Mesendoderm (in vitro differentiated cells): ENCODE measurements at regions not wholly inside any gene's neighbourhood (a gene's known extent, or its start where the extent isn't known, plus 50 kb on each side); places are given as distances from the start of the nearest gene placed in this dataset.

Source experiments
- DNase-seq: peaks from one replicate; pipeline ENCODE4 v3.0.0; 2013
- H2AK5ac ChIP-seq: 2 replicates; pipeline ENCODE4 v1.6.1; 2013; ENCODE audit warnings: low read length, inconsistent platforms
- H2BK120ac ChIP-seq: 2 replicates; pipeline ENCODE4 v1.6.1; 2013; ENCODE audit warnings: low read depth, mild to moderate bottlenecking, low read length, moderate library complexity, mixed read lengths
- H2BK15ac ChIP-seq: replicated peaks from 2 replicates; pipeline ENCODE4 v1.6.1; 2013; ENCODE audit warnings: low read depth, mild to moderate bottlenecking, moderate library complexity
- H2BK5ac ChIP-seq: 2 replicates; pipeline ENCODE4 v1.6.1; 2013; ENCODE audit warnings: low read length, inconsistent platforms
- H3K18ac ChIP-seq: 2 replicates; pipeline ENCODE4 v1.6.1; 2013; ENCODE audit warnings: mild to moderate bottlenecking, low read length, mixed read lengths
- H3K23ac ChIP-seq: one replicate; pipeline ENCODE4 v1.6.1; 2013; ENCODE audit warnings: low read length
- H3K27ac ChIP-seq: 2 replicates; pipeline ENCODE4 v1.5.1; 2013; ENCODE audit warnings: low read depth, mild to moderate bottlenecking, inconsistent platforms, low read length, moderate library complexity
- H3K27me3 ChIP-seq: 2 replicates; pipeline ENCODE4 v1.6.1; 2013; ENCODE audit warnings: low read length, control low read depth, mild to moderate bottlenecking, inconsistent platforms; ENCODE audit not compliant: insufficient read depth, poor library complexity
- H3K36me3 ChIP-seq: 2 replicates; pipeline ENCODE4 v1.6.1; 2013; ENCODE audit warnings: low read length, inconsistent platforms; ENCODE audit not compliant: control insufficient read depth, insufficient read depth
- H3K4ac ChIP-seq: one replicate; pipeline ENCODE4 v1.6.1; 2013; ENCODE audit warnings: low read depth, mild to moderate bottlenecking, low read length, moderate library complexity
- H3K4me1 ChIP-seq: 2 replicates; pipeline ENCODE4 v1.6.1; 2013; ENCODE audit warnings: low read depth, low read length, inconsistent platforms; ENCODE audit not compliant: control insufficient read depth
- H3K4me2 ChIP-seq: 2 replicates; pipeline ENCODE4 v1.6.1; 2013; ENCODE audit warnings: low read length
- H3K4me3 ChIP-seq: 2 replicates; pipeline ENCODE4 v1.5.1; 2013; ENCODE audit warnings: mild to moderate bottlenecking, low read length
- H3K56ac ChIP-seq: one replicate; pipeline ENCODE4 v1.6.1; 2013; ENCODE audit warnings: low read length
- H3K79me1 ChIP-seq: 2 replicates; pipeline ENCODE4 v1.6.1; 2013; ENCODE audit warnings: low read length, inconsistent platforms
- H3K79me2 ChIP-seq: 2 replicates; pipeline ENCODE4 v1.6.1; 2013; ENCODE audit warnings: mild to moderate bottlenecking, low read length; ENCODE audit not compliant: control insufficient read depth, insufficient read depth
- H3K9ac ChIP-seq: 2 replicates; pipeline ENCODE4 v1.6.1; 2013; ENCODE audit warnings: low read length, inconsistent platforms
- H4K5ac ChIP-seq: one replicate; pipeline ENCODE4 v1.6.1; 2013; ENCODE audit warnings: low read length
- H4K8ac ChIP-seq: one replicate; pipeline ENCODE4 v1.6.1; 2013; ENCODE audit warnings: low read depth, mild to moderate bottlenecking, control low read depth, low read length, moderate library complexity
- WGBS: extraction: QIAGEN DNeasy Blood & Tissue Kit; methylation state at CpG from one replicate; pipeline ENCODE4 v1.1.7; 2013; ENCODE audit warnings: low lambda C conversion rate, missing lambda C conversion rate; ENCODE audit not compliant: insufficient coverage; ENCODE audit errors: extremely low coverage; 5-methylcytosine and 5-hydroxymethylcytosine counted together

GRCh38 chr18:78072375-78072774 is 822.7 kb downstream of the GALR1 start:
- Histone ChIP-seq H3K18ac (no peak overlapping the region), H3K27me3 (no peaks in the 10 kb centered on the region), H2AK5ac (no peak overlapping the region), H4K5ac (no peak overlapping the region), H3K4me3 (no peak overlapping the region), H3K27ac (no peak overlapping the region), H3K79me2 (no peaks in the 10 kb centered on the region), H2BK5ac (no peak overlapping the region), H2BK15ac (no peak overlapping the region), H3K9ac (no peak overlapping the region), H3K4me2 (no peak overlapping the region), H3K4me1 (no peaks in the 10 kb centered on the region), H3K79me1 (no peaks in the 10 kb centered on the region), H3K56ac (no peak overlapping the region), H3K23ac (no peak overlapping the region), H3K4ac (no peak overlapping the region), H4K8ac (no peak overlapping the region), H3K36me3 (no peaks in the 10 kb centered on the region), H2BK120ac (no peak overlapping the region)
- no CpG with 5 or more reads among the region's 14 CpGs for WGBS
- no peak for DNase-seq

GRCh38 chr18:78073275-78073674 is 823.6 kb downstream of the GALR1 start:
- H2BK120ac ChIP-seq = no peak overlapping the region
- WGBS = no CpG with 5 or more reads among the region's 5 CpGs

DNA sequence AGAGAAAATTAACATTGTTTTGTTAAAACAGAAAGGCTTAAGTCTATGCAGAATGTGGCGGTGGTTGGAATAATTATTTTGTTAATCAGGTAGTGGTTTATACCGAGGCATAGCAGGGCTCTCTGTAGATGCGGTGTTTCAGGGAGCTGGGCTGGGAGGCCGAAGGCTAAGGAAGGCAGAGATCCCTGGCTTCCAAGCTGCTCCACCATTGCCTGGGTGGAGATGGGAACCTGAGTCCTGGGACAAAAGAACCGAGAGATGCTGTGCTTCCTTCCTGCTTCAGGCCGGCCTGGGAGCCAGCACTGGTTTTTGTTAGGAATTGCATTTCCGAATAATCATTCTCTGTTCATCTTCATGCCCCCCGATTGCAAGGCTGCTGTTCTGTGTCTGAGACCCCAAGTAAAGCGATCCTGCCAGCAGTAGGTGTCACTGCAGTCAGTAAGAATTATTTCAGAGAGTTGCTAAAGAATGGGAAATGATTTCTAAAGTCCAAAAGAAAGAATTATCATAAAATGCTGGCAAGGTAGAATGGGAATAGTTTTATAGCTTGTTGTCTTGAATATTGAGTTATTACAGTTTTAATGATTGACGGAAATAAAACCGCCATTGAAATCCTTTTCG is 824.9 kb downstream of the GALR1 start:
- H2BK5ac ChIP-seq = no peak overlapping the region
- no peak overlapping the region for H3K27ac ChIP-seq
- no peak for DNase-seq
- no peaks in the 10 kb centered on the region for H3K79me2 ChIP-seq
- H3K36me3 ChIP-seq = no peaks in the 10 kb centered on the region
- no peak overlapping the region for H2BK120ac ChIP-seq
- no peaks in the 10 kb centered on the region for H3K27me3 ChIP-seq
- no peak overlapping the region for H2BK15ac ChIP-seq
- H3K23ac ChIP-seq = no peak overlapping the region
- no peak overlapping the region for H3K18ac ChIP-seq
- no peak overlapping the region for H3K4ac ChIP-seq
- H3K4me1 ChIP-seq = no peaks in the 10 kb centered on the region
- H4K5ac ChIP-seq = no peak overlapping the region
- H3K4me3 ChIP-seq = no peak overlapping the region
- H3K9ac ChIP-seq = no peak overlapping the region
- H3K4me2 ChIP-seq = no peak overlapping the region
- H4K8ac ChIP-seq = no peak overlapping the region
- H2AK5ac ChIP-seq = no peak overlapping the region
- H3K79me1 ChIP-seq = no peaks in the 10 kb centered on the region
- no CpG with 5 or more reads among the region's 12 CpGs for WGBS
- no peak overlapping the region for H3K56ac ChIP-seq

More at GRCh38 chr18:78073275-78073674, 823.6 kb downstream of the GALR1 start:
- Histone ChIP-seq H3K36me3 (no peaks in the 10 kb centered on the region), H2BK15ac (no peak overlapping the region), H3K27me3 (no peaks in the 10 kb centered on the region), H3K4me2 (no peak overlapping the region), H3K9ac (no peak overlapping the region), H2AK5ac (no peak overlapping the region), H3K23ac (no peak overlapping the region), H3K4me3 (no peak overlapping the region), H4K8ac (no peak overlapping the region), H3K4ac (no peak overlapping the region), H3K18ac (no peak overlapping the region), H3K56ac (no peak overlapping the region), H3K4me1 (no peaks in the 10 kb centered on the region), H3K27ac (no peak overlapping the region), H3K79me2 (no peaks in the 10 kb centered on the region), H2BK5ac (no peak overlapping the region), H4K5ac (no peak overlapping the region), H3K79me1 (no peaks in the 10 kb centered on the region)
- DNase-seq = peak; percentile 13

DNA sequence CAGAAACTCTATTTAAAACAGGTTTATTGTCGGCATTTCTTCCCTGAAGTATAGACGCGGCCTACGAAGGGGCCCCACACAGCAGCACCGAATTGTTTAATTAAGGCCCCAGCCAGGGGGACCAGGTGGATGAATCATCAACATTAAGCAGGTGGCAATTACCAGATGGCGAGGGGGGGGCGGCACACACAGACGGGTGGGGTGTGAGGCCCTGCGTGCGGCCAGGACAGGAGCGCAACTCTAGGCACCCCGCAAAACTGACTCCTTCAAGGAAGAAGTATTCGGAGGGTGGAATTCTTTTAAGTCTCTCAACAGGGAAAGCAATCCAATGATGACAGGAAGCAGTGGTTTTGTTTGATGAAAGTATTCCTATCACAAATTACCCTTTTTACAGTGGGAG is 830.4 kb downstream of the GALR1 start:
- Histone ChIP-seq H3K79me2 (no peaks in the 10 kb centered on the region), H3K27me3 (no peaks in the 10 kb centered on the region), H2BK15ac (no peak overlapping the region), H4K5ac (no peak overlapping the region), H3K4me3 (no peak overlapping the region), H2BK5ac (no peak overlapping the region), H2AK5ac (no peak overlapping the region), H2BK120ac (no peak overlapping the region), H3K79me1 (no peaks in the 10 kb centered on the region), H3K4me1 (no peaks in the 10 kb centered on the region), H3K36me3 (no peaks in the 10 kb centered on the region), H3K9ac (no peak overlapping the region), H3K27ac (no peak overlapping the region), H3K4ac (no peak overlapping the region), H4K8ac (no peak overlapping the region), H3K56ac (no peak overlapping the region), H3K23ac (no peak overlapping the region), H3K18ac (no peak overlapping the region), H3K4me2 (no peak overlapping the region)
- DNase-seq = no peak
- no CpG with 5 or more reads among the region's 13 CpGs for WGBS

DNA sequence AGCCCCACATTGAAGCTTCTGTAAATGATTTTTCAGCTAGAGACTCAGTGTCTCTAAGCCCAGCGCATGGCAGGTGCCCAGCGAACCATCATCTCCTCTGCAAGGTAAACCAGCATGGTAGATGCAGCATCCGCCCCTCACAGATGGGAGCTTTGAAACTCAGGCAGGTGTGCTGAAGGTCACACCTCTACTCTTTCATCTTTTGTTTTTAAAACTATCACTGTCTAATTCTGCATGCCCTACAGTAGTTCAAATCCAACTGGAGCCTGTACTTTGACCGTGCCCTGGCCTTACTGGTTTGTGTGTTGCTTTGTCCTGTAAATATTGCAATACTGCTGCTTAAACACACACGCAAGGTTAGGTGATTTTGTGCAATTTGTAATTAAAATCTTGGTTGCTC is 831.1 kb downstream of the GALR1 start:
- Histone ChIP-seq H2AK5ac (no peak overlapping the region), H3K79me2 (no peaks in the 10 kb centered on the region), H4K8ac (no peak overlapping the region), H3K9ac (no peak overlapping the region), H3K36me3 (no peaks in the 10 kb centered on the region), H3K27ac (no peak overlapping the region), H2BK5ac (no peak overlapping the region), H3K56ac (no peak overlapping the region), H3K4me2 (no peak overlapping the region), H3K4ac (no peak overlapping the region), H3K4me1 (no peaks in the 10 kb centered on the region), H3K18ac (no peak overlapping the region), H3K27me3 (no peaks in the 10 kb centered on the region), H3K79me1 (no peaks in the 10 kb centered on the region), H2BK15ac (no peak overlapping the region), H3K4me3 (no peak overlapping the region), H4K5ac (no peak overlapping the region), H3K23ac (no peak overlapping the region), H2BK120ac (no peak overlapping the region)
- DNase-seq = no peak
- no CpG with 5 or more reads among the region's 5 CpGs for whole genome bisulfite sequencing

DNA sequence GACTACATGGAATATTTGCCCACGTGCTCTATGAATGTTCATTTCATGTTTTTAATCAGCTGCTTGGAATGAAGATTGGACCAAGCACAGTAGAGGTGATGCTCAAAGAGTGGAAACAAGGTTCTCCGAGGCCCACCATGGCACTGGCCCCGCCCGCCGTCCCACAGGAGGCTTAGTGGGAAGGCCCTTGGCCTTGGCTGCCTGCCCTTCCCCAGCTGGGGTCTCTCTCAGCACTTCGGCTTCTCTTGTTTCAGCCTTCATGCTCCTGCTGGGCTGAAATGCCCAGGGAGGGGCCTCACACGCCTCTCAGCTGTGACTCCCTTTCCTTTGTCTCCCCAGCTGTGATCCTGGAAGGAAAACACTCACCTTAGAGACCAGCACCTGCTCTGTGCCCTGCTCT is 833.2 kb downstream of the GALR1 start:
- no peak overlapping the region for H4K5ac ChIP-seq
- no peak overlapping the region for H3K18ac ChIP-seq
- H3K27me3 ChIP-seq = no peaks in the 10 kb centered on the region
- no peak overlapping the region for H3K9ac ChIP-seq
- WGBS = no CpG with 5 or more reads among the region's 7 CpGs
- H3K23ac ChIP-seq = no peak overlapping the region
- H3K4me3 ChIP-seq = no peak overlapping the region
- H2BK15ac ChIP-seq = no peak overlapping the region
- no peaks in the 10 kb centered on the region for H3K4me1 ChIP-seq
- H2BK120ac ChIP-seq = no peak overlapping the region
- H3K56ac ChIP-seq = no peak overlapping the region
- no peak overlapping the region for H2BK5ac ChIP-seq
- H3K4me2 ChIP-seq = no peak overlapping the region
- no peaks in the 10 kb centered on the region for H3K79me2 ChIP-seq
- no peak overlapping the region for H4K8ac ChIP-seq
- no peak for DNase-seq
- no peak overlapping the region for H2AK5ac ChIP-seq
- no peaks in the 10 kb centered on the region for H3K79me1 ChIP-seq
- H3K36me3 ChIP-seq = no peaks in the 10 kb centered on the region
- H3K4ac ChIP-seq = no peak overlapping the region
- no peak overlapping the region for H3K27ac ChIP-seq
